IMR-90 (cell line): ENCODE measurements at regions not wholly inside any gene's neighbourhood (a gene's known extent, or its start where the extent isn't known, plus 50 kb on each side); places are given as distances from the start of the nearest gene placed in this dataset.

ENCODE experiments used
- ATAC-seq: fragments of 200-7000 bp; cut with Tn5 transposase; 2 replicates; pipeline ENCODE4 v1.9.1; 2020; ENCODE audit warnings: low read depth, mild to moderate bottlenecking, moderate library complexity
- BruUV-seq: library from RNA; stranded (reverse); fragments of 400-500 nt; replicated peaks from 2 replicates; lab custom pipeline; 2021; lab: Mats Ljungman, UMichigan
- CTCF ChIA-PET: fragments of 300-600 bp; formaldehyde crosslinking; extraction: SDS; loops from one replicate; lab custom pipeline; 2021; ENCODE audit warnings: antibody characterized with exemption; lab: Yijun Ruan, JAX
- POLR2A ChIA-PET: fragments of 300-600 bp; sonication (Branson Sonifier 250); formaldehyde crosslinking; loops from one replicate; lab custom pipeline; 2022; ENCODE audit warnings: antibody characterized with exemption; ENCODE audit not compliant: unreplicated experiment; lab: Charles Lee
- DNase-seq: peaks from one replicate; pipeline ENCODE4 v3.0.0; 2013
- H2AFZ ChIP-seq: replicated peaks from 2 replicates; pipeline ENCODE3; 2013; ENCODE audit warnings: low read length, mild to moderate bottlenecking; ENCODE audit not compliant: poor library complexity
- H2AK5ac ChIP-seq: 2 replicates; pipeline ENCODE4 v1.6.1; 2013; ENCODE audit warnings: low read depth, low read length, inconsistent platforms
- H2AK9ac ChIP-seq: replicated peaks from 2 replicates; pipeline ENCODE3; 2013; ENCODE audit warnings: mild to moderate bottlenecking, low read depth, low read length, moderate library complexity; ENCODE audit not compliant: poor library complexity
- H2BK120ac ChIP-seq: 2 replicates; pipeline ENCODE4 v1.6.1; 2013; ENCODE audit warnings: low read depth, low read length, inconsistent platforms
- H2BK15ac ChIP-seq: 3 replicates; pipeline ENCODE4 v1.6.1; 2013; ENCODE audit warnings: low read depth, low read length, inconsistent platforms
- H2BK20ac ChIP-seq: 2 replicates; pipeline ENCODE4 v1.6.1; 2013; ENCODE audit warnings: low read depth, mild to moderate bottlenecking, inconsistent platforms, low read length, moderate library complexity
- H2BK5ac ChIP-seq: 2 replicates; pipeline ENCODE4 v1.6.1; 2013; ENCODE audit warnings: mild to moderate bottlenecking, low read depth, low read length, inconsistent platforms; ENCODE audit not compliant: poor library complexity, severe bottlenecking
- H3K14ac ChIP-seq: replicated peaks from 2 replicates; pipeline ENCODE4 v1.6.1; 2013; ENCODE audit warnings: low read depth, low read length, inconsistent platforms
- H3K18ac ChIP-seq: 2 replicates; pipeline ENCODE4 v1.6.1; 2013; ENCODE audit warnings: low read depth, low read length, control low read depth
- H3K23ac ChIP-seq: 2 replicates; pipeline ENCODE4 v1.6.1; 2013; ENCODE audit warnings: low read depth, low read length, inconsistent platforms
- H3K27ac ChIP-seq: 2 replicates; pipeline ENCODE4 v1.5.1; 2013; ENCODE audit warnings: mild to moderate bottlenecking, control low read depth, low read length; ENCODE audit not compliant: insufficient read depth
- H3K27me3 ChIP-seq: 2 replicates; pipeline ENCODE4 v1.6.1; 2013; ENCODE audit warnings: low read length; ENCODE audit not compliant: control insufficient read depth, insufficient read depth
- H3K36me3 ChIP-seq: 2 replicates; pipeline ENCODE4 v1.6.1; 2013; ENCODE audit warnings: low read length, mixed read lengths; ENCODE audit not compliant: control insufficient read depth, insufficient read depth
- H3K4ac ChIP-seq: 2 replicates; pipeline ENCODE4 v1.6.1; 2013; ENCODE audit warnings: low read depth, low read length, inconsistent platforms
- H3K4me1 ChIP-seq: 2 replicates; pipeline ENCODE4 v1.6.1; 2013; ENCODE audit warnings: low read length, mixed read lengths; ENCODE audit not compliant: control insufficient read depth, insufficient read depth
- H3K4me2 ChIP-seq: 2 replicates; pipeline ENCODE4 v1.6.1; 2013; ENCODE audit warnings: low read depth, mild to moderate bottlenecking, control low read depth, low read length, moderate library complexity
- H3K4me3 ChIP-seq: 2 replicates; pipeline ENCODE4 v1.5.1; 2013; ENCODE audit warnings: low read depth, mild to moderate bottlenecking, control low read depth, low read length, moderate library complexity; ENCODE audit not compliant: insufficient read depth
- H3K56ac ChIP-seq: 2 replicates; pipeline ENCODE4 v1.6.1; 2013; ENCODE audit warnings: low read length, inconsistent platforms; ENCODE audit not compliant: insufficient read depth; ENCODE audit errors: extremely low read depth
- H3K79me1 ChIP-seq, 2 experiments: 2 replicates each; pipeline ENCODE4 v1.6.1; 2013; ENCODE audit warnings: low read length in 2 of 2, inconsistent platforms in 1 of 2, low read depth in 1 of 2
- H3K9ac ChIP-seq: 2 replicates; pipeline ENCODE4 v1.6.1; 2013; ENCODE audit warnings: low read depth, low read length, control low read depth
- H3K9me1 ChIP-seq: 2 replicates; pipeline ENCODE4 v1.6.1; 2013; ENCODE audit warnings: low read length, inconsistent platforms; ENCODE audit not compliant: insufficient read depth
- H3K9me3 ChIP-seq: 2 replicates; pipeline ENCODE4 v1.6.1; 2013; ENCODE audit warnings: low read length; ENCODE audit not compliant: control insufficient read depth, insufficient read depth
- H4K20me1 ChIP-seq: 2 replicates; pipeline ENCODE4 v1.6.1; 2013; ENCODE audit warnings: low read length, inconsistent platforms; ENCODE audit not compliant: insufficient read depth
- H4K5ac ChIP-seq: 2 replicates; pipeline ENCODE4 v1.6.1; 2013; ENCODE audit warnings: mild to moderate bottlenecking, low read depth, low read length, control low read depth
- H4K8ac ChIP-seq, 2 experiments: 2 replicates each; pipeline ENCODE4 v1.6.1; 2013; ENCODE audit warnings: low read depth in 2 of 2, low read length in 2 of 2, control low read depth in 1 of 2, inconsistent platforms in 1 of 2
- H4K91ac ChIP-seq: 2 replicates; pipeline ENCODE4 v1.6.1; 2013; ENCODE audit warnings: low read depth, low read length, inconsistent platforms; ENCODE audit not compliant: insufficient read depth
- RAD21 ChIP-seq: IDR thresholded peaks from 2 replicates; pipeline ENCODE4 v1.6.1; 2012; ENCODE audit warnings: low read length, improper control_type of control experiment
- WGBS, 2 experiments: methylation state at CpG; one replicate each; pipeline versions ENCODE4 v1.1.5 to v1.1.7; 2013; ENCODE audit warnings: missing lambda C conversion rate in 2 of 2; ENCODE audit not compliant: insufficient read length in 1 of 2; ENCODE audit errors: extremely low coverage in 2 of 2; 5-methylcytosine and 5-hydroxymethylcytosine counted together
- dilution Hi-C: fragments of 300-500 bp; cut with HindIII; formaldehyde crosslinking; loops from one replicate; pipeline ENCODE4 v1.14.3; 2018; ENCODE audit warnings: low sequenced_read_pairs; ENCODE audit not compliant: unreplicated experiment
- in situ Hi-C: fragments of 300-500 bp; cut with MboI; formaldehyde crosslinking; loops from 3 replicates; pipeline ENCODE4 v1.14.3; 2019; ENCODE audit warnings: low sequenced_read_pairs, inconsistent platforms, mixed read lengths
- intact Hi-C: fragments of 100-400 bp; cut with micrococcal nuclease; formaldehyde crosslinking; loops from 2 replicates; pipeline ENCODE4 v1.10.0; 2022
- TF ChIP-seq, protein P1 (sequence below): conservative IDR thresholded peaks from 2 replicates; pipeline ENCODE4 v1.5.1; 2012; ENCODE audit warnings: mild to moderate bottlenecking, low read depth, low read length, improper control_type of control experiment

DNA sequence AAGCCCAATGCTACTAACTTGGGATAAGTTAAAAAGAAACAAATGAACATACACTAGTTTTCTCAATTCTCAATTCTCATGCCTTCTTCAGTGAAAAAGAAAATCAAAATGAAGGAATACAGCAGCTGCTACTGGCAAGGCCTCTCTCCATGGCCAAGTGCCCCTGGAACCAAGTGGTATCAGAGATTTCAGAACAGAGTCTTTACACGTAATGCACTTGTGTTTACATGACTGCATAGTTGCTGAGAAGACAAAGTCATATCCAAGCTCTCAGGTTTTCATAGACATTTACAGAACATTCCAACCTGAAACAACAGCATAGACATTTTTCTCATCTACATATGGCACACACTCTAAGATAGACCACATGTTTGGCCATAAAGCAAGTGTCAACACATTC is 789.9 kb downstream of the CBLN2 start:
- Histone ChIP-seq H2BK15ac (no peak overlapping the region), H4K20me1 (no peaks in the 10 kb centered on the region), H4K8ac (no peak overlapping the region), H3K27ac (no peak overlapping the region), H4K5ac (no peak overlapping the region), H2BK120ac (no peak overlapping the region), H2BK5ac (no peak overlapping the region), H3K4ac (no peak overlapping the region), H2AK5ac (no peak overlapping the region), H3K23ac (no peak overlapping the region), H3K14ac (no peak overlapping the region), H3K36me3 (no peaks in the 10 kb centered on the region), H3K4me2 (no peak overlapping the region), H3K79me1 (no peaks in the 10 kb centered on the region), H2BK20ac (no peak overlapping the region), H3K18ac (no peak overlapping the region), H3K9ac (no peak overlapping the region), H3K56ac (no peak overlapping the region), H3K27me3 (no peaks in the 10 kb centered on the region), H3K9me1 (no peaks in the 10 kb centered on the region), H3K9me3 (peaks cover 6% of the 10 kb centered on the region), H3K4me1 (no peaks in the 10 kb centered on the region), H2AK9ac (no peak overlapping the region), H4K91ac (no peak overlapping the region), H2AFZ (no peak overlapping the region), H3K4me3 (no peak overlapping the region)
- POLR2A ChIA-PET, result no interaction called here
- intact Hi-C loops (no loop called here), dilution Hi-C loops (no loop called here), in situ Hi-C loops (no loop called here)
- DNase-seq (no peak), ATAC-seq (no peak)
- CTCF ChIA-PET, result no interaction called here
- WGBS, 2 experiments, result 50% methylated on average over 1 of the region's 1 CpG; no CpG with 5 or more reads in 1 of the 2 experiments
- no TSS peak for BruUV-seq
- no peak for TF ChIP-seq RAD21
- TF ChIP-seq, protein P1, sequence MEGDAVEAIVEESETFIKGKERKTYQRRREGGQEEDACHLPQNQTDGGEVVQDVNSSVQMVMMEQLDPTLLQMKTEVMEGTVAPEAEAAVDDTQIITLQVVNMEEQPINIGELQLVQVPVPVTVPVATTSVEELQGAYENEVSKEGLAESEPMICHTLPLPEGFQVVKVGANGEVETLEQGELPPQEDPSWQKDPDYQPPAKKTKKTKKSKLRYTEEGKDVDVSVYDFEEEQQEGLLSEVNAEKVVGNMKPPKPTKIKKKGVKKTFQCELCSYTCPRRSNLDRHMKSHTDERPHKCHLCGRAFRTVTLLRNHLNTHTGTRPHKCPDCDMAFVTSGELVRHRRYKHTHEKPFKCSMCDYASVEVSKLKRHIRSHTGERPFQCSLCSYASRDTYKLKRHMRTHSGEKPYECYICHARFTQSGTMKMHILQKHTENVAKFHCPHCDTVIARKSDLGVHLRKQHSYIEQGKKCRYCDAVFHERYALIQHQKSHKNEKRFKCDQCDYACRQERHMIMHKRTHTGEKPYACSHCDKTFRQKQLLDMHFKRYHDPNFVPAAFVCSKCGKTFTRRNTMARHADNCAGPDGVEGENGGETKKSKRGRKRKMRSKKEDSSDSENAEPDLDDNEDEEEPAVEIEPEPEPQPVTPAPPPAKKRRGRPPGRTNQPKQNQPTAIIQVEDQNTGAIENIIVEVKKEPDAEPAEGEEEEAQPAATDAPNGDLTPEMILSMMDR, result no peak
